ENCODE measurements at regions not wholly inside any gene's neighbourhood (a gene's known extent, or its start where the extent isn't known, plus 50 kb on each side); places are given as distances from the start of the nearest gene placed in this dataset.

- Histone ChIP-seq H3K36me3 (no peaks in the 10 kb centered on the region), H3K4me1 (no peaks in the 10 kb centered on the region), H3K4me3 (ENCODE audit: low read depth, low read length) (no peak overlapping the region), H3K9me3 (no peaks in the 10 kb centered on the region), H3K27me3 (no peaks in the 10 kb centered on the region)
- TF ChIP-seq CTCF (IDR thresholded peaks at IDR 0.05; ENCODE audit: low read depth, low read length) = no peak
- no peak for DNase-seq
Observed at GRCh38 chr2:35417293-35417692, 938.3 kb upstream of the CRIM1 start.

GRCh38 chr2:35416391-35417140, 939.0 kb upstream of the CRIM1 start:
- H3K36me3 ChIP-seq = no peaks in the 10 kb centered on the region
- no peak overlapping the region for H3K4me3 ChIP-seq (ENCODE audit: low read depth, low read length)
- no peaks in the 10 kb centered on the region for H3K27me3 ChIP-seq
- no peak for DNase-seq
- TF ChIP-seq CTCF (IDR thresholded peaks at IDR 0.05; ENCODE audit: low read depth, low read length) = no peak
- H3K4me1 ChIP-seq = no peaks in the 10 kb centered on the region
- H3K9me3 ChIP-seq = no peaks in the 10 kb centered on the region

GRCh38 chr2:35415942-35416341, 939.6 kb upstream of the CRIM1 start:
- Histone ChIP-seq H3K4me3 (ENCODE audit: low read depth, low read length) (no peak overlapping the region), H3K27me3 (no peaks in the 10 kb centered on the region), H3K4me1 (no peaks in the 10 kb centered on the region), H3K9me3 (no peaks in the 10 kb centered on the region), H3K36me3 (no peaks in the 10 kb centered on the region)
- no peak for TF ChIP-seq CTCF (IDR thresholded peaks at IDR 0.05; ENCODE audit: low read depth, low read length)
- DNase-seq = no peak

GRCh38 chr2:35415282-35415681, 940.3 kb upstream of the CRIM1 start:
- Histone ChIP-seq H3K27me3 (no peaks in the 10 kb centered on the region), H3K9me3 (no peaks in the 10 kb centered on the region), H3K4me1 (no peaks in the 10 kb centered on the region), H3K36me3 (no peaks in the 10 kb centered on the region), H3K4me3 (ENCODE audit: low read depth, low read length) (no peak overlapping the region)
- peak; percentile 40 for TF ChIP-seq CTCF (IDR thresholded peaks at IDR 0.05; ENCODE audit: low read depth, low read length)
- no peak for DNase-seq

- no peaks in the 10 kb centered on the region for H3K36me3 ChIP-seq
- H3K27me3 ChIP-seq = no peaks in the 10 kb centered on the region
- H3K4me3 ChIP-seq (ENCODE audit: low read depth, low read length) = no peak overlapping the region
- DNase-seq = peak; percentile 66
- TF ChIP-seq CTCF (IDR thresholded peaks at IDR 0.05; ENCODE audit: low read depth, low read length) = peak; percentile 98
- no peaks in the 10 kb centered on the region for H3K9me3 ChIP-seq
- H3K4me1 ChIP-seq = no peaks in the 10 kb centered on the region
Observed at GRCh38 chr2:35410431-35411061, 945.0 kb upstream of the CRIM1 start.

GRCh38 chr2:35409762-35410161, 945.8 kb upstream of the CRIM1 start:
- TF ChIP-seq CTCF (IDR thresholded peaks at IDR 0.05; ENCODE audit: low read depth, low read length) = no peak
- no peak for DNase-seq
- Histone ChIP-seq H3K4me1 (no peaks in the 10 kb centered on the region), H3K9me3 (no peaks in the 10 kb centered on the region), H3K36me3 (no peaks in the 10 kb centered on the region), H3K4me3 (ENCODE audit: low read depth, low read length) (no peak overlapping the region), H3K27me3 (no peaks in the 10 kb centered on the region)
